ENCODE measurements at regions not wholly inside any gene's neighbourhood (a gene's known extent, or its start where the extent isn't known, plus 50 kb on each side); places are given as distances from the start of the nearest gene placed in this dataset.

- no peak for TF ChIP-seq CTCF (IDR thresholded peaks at IDR 0.05)
- no peak for TF ChIP-seq EP300 (IDR thresholded peaks at IDR 0.05)
- no peak for TF ChIP-seq POLR2A (IDR thresholded peaks at IDR 0.05; ENCODE audit: low read depth)
These were observed 130.6 kb downstream of the ERMARD start for GRCh38 chr6:169881976-169882375.

All from esophagus muscularis mucosa (tissue), 4 donors.